DMS79 treated with DMSO at 0.1 percent for 48 hours (cell line): ENCODE measurements at regions not wholly inside any gene's neighbourhood (a gene's known extent, or its start where the extent isn't known, plus 50 kb on each side); places are given as distances from the start of the nearest gene placed in this dataset.
"Not testable (repeated sequence)": the region's sequence is repeated elsewhere in the genome, so short reads cannot be mapped to it uniquely, and the experiment has no call there.

Source experiments
- DNase-seq: peaks from one replicate; lab custom pipeline; 2025; lab: John Stamatoyannopoulos, UW

- no peak for DNase-seq
Observed at GRCh38 chr12:25684070-25684469, 131.0 kb upstream of the LMNTD1 start.

DNA sequence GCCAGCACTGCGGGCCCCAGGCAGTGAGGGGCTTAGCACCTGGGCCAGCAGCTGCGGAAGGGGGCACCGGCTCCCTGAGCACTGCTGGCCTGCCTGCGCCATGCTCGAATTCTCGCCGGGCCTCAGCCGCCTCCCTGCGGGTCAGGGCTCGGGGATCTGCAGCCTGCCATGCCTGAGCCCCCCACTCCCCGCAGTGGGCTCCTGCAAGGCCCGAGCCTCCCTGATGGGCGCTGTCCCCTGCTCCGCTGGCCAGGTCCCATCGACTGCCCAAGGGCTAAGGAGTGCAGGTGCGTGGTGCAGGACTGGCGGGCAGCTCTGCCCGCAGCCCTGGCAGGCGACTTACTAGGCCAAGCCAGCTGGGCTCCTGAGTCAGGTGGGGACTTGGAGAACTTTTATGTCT is 133.3 kb upstream of the LMNTD1 start:
- DNase-seq, result no peak

DNA sequence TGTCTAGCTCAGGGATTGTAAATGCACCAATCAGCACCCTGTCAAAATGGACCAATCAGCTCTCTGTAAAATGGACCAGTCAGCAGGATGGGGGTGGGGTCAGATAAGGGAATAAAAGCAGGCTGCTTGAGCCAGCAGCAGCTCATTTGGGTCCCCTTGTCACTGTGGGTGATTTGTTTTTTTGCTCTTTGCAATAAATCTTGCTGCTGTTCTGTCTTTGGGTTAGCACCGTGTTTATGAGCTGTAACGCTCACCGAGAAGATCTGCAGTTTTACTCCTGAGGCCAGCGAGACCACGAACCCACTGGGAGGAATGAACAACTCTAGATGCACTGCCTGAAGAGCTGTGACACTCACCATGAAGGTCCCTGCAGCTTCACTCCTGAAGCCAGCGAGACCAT is 134.1 kb upstream of the LMNTD1 start:
- DNase-seq, result no peak

- DNase-seq, result not testable (repeated sequence)
Observed at GRCh38 chr12:25688851-25689250, 135.8 kb upstream of the LMNTD1 start.

DNA sequence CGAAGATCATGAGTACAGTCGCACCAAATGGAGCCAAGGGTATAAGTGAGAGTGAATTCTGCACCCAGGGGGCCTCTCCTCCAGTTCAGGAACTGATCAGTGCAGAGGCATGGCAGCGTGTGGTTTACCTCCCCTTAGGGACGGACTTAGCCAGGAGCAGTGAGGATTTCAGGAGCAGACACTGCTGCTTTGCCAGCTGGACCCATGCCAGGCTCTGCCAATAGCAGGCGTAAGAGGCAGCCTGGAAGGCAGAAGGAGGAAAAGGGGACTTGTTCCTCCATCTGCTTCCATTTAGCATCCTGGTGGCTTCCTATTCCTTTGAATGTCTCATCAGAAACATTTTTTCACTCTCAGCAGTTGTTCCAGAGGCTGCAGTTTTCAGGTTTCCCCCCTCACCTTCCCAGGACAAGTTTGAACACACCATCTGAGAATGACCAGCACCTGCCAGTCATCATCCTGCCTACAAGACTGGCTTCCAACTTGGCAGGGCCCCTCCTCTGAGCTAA is 137.0 kb upstream of the LMNTD1 start:
- peak; percentile 6 for DNase-seq

DNA sequence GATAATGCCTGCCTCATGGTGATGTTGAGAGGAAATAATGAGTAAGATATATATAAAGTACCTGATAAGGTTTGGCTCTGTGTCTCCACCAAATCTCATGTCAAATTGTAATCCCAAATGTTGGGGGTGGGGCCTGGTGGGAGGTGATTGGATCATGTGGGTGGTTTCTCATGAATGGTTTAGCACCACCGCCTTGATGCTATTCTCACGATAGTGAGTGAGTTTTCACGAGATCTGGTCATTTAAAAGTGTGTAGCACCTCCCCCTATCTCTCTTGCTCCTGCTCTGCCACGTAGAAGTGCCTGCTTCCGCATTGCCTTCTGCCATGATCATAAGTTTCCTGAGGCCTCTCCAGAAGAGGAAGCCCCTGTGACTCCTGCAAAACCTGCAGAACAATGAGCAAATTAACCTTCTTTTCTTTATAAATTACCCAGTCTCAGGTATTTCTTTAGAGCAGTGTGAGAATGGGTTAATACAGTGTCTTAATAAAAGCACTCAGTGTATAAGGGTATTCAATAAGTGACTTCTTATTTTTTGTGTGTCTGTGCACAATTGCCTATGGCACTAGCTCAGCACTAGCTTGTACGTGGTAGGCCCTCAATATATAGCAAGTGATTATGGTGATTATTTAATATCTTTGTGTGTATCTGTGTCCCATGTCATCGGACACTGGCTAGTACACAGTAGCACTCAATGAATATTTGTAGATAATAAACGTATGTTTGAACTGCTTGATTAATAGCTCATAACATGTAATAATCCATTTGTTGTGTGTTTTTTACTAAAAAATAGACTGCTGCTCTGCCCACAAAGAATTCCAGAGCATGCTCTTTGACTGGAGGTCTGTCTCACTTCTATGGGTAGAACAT is 138.1 kb upstream of the LMNTD1 start:
- DNase-seq, result no peak

GRCh38 chr12:25691865-25692114 is 138.7 kb upstream of the LMNTD1 start:
- DNase-seq, result no peak

GRCh38 chr12:25692115-25693035 is 139.3 kb upstream of the LMNTD1 start:
- no peak for DNase-seq

DNA sequence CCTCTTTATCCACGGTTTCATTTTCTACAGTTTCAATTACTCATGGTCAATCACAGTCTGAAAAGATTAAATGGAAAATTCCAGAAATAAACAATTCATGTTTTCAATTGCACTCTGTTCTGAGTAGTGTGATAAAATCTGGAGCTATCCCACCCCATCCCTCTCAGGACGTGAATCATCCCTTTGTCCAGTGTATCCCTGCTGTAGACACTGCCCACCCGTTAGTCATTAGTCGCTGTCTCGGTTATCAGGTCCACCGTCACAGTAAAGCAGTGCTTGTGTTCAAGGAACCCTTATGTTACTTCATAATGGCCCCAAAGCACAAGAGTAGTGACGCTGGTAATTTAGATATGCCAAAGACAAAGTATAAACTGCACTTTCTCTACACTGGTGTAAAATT is 141.0 kb upstream of the LMNTD1 start:
- DNase-seq, result no peak

DNA sequence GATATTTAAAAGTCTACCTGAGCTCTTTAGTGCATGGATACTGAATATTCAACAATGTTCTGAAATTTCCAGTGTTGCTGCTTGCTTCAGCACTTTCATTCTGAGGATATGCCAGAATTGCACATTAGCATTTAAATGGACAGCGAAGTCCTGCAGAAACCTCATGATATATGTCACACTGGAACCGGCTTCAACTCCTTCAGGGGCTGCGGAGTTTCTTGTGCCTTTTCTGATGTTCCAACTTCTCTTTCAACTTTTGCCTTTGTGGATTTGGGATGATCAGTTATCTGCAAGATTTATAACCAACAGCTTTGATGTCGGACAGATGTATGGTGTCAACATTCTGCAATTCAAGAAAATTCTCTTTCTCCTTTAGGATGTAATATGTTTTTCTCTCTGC is 142.5 kb upstream of the LMNTD1 start:
- DNase-seq, result no peak

- DNase-seq, result no peak
Observed at GRCh38 chr12:25698772-25699171, 145.7 kb upstream of the LMNTD1 start.

GRCh38 chr12:25699454-25699853 is 146.4 kb upstream of the LMNTD1 start:
- DNase-seq, result no peak

- DNase-seq, result no peak
Observed at GRCh38 chr12:25701290-25701689, 148.2 kb upstream of the LMNTD1 start.

DNA sequence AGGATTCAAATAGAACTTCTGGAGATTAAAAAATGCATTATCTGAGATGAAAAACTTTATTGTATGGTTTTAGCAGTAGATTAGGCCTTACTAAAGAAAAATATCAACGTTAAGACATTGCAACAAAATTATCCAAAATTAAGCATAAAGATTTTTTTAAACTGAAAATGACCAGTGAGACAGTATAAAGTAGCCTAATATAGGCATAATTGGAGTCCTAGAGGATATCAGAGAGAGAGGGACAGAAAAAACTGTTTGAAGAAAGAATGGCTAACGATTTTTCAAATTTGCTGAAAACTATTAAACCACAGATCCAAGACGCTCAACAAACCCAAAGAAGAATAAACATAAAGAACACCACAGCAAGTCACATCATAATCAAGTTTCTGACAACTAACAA is 149.5 kb upstream of the LMNTD1 start:
- DNase-seq, result no peak

DNA sequence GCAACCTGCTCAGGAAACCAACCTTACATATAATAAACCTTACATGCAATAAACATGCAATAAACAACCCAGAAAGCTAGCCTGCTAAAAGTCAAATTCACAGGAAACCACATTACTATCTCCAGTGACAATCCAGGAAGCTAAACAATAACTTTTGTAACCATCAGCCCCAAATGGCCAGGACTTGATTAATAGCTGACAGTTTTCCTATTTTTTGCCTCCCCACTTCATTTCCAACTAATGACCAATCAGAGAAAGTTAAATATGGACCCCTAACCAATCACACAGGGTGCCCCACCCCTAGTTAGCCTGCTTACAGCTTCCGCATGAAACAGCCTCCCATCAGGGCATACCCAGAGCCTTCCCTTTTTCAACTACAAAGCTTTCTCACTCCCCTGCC is 152.2 kb upstream of the LMNTD1 start:
- no peak for DNase-seq

DNA sequence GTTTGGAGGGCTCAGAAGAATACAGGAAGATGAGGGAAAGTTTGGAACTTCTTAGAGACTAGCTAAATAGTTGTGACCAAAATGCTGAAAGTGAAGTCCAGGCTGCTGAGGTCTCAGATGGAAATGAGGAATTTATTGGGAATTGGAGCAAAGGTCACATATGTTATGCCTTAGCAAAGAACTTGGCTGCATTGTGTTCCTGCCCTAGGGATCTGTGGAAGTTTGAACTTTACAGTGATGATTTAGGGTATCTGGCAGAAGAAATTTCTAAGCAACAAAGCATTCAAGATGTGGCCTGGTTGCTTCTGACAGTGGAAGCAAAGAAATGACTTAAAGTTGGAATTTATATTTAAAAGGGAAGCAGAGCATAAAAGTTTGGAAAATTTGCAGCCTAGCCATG is 153.6 kb upstream of the LMNTD1 start:
- not testable (repeated sequence) for DNase-seq

GRCh38 chr12:25707056-25707455 is 154.0 kb upstream of the LMNTD1 start:
- DNase-seq, result no peak

DNA sequence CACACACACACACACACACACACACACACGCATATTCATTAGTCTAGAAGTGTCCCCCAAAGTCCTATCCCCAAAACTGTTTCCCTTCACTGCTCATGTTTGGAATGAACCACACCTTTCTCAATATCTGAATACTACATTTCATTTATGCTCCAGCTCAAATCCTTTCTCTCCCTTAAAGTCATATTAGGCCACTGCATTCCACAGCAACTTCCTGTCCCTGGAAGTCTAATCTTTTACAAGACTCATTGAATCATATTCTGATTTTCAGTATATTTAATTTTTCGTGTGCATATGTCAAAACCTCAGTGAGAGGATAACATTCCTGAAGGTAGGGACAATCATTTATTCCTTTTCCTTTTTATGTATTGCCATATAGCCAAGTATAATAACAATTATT is 155.6 kb upstream of the LMNTD1 start:
- DNase-seq, result no peak

- DNase-seq, result no peak
Observed at GRCh38 chr12:25710128-25710527, 157.0 kb upstream of the LMNTD1 start.

- not testable (repeated sequence) for DNase-seq
Observed at GRCh38 chr12:25710938-25711605, 158.0 kb upstream of the LMNTD1 start.

DNA sequence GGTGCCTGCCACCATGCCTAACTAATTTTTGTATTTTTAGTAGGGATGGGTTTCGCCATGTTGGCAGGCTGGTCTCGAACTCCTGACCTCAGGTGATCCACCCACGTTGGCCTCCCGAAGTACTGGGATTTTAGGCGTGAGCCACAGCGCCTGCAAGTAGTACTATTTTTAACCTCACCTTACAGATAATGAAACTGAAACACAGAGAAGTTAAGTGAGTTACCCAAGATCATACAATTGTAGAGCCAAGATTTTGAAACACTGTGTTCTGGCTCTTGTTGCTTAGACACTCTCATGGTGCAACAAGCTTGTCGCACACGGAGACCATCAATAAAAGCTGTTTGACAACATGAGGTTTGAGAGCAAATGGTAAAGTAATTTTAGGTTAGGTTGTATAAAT is 159.1 kb upstream of the LMNTD1 start:
- DNase-seq, result no peak

DNA sequence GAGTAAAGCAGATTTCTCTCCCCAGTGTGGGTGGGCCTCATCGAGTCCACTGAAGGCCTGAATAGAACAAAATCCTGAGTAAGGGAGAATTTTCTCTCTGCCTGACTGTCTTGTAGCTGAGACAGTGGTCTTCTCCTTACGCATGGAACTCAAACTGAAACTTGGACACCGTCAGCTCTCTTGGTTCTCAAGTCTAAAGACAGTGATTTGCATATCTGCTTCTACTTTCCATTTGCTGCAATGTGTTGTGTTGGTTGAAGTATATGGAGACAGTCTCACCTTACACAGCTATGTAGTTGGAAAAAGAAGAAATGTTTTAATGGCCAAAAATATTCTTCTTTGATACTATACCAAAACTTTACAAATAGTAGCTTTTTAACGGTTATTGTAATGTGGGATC is 160.2 kb upstream of the LMNTD1 start:
- DNase-seq, result no peak
